ENCODE measurements at regions not wholly inside any gene's neighbourhood (a gene's known extent, or its start where the extent isn't known, plus 50 kb on each side); places are given as distances from the start of the nearest gene placed in this dataset.
A peak's percentile ranks its signal among the peaks of the same experiment; 100 is the strongest.

DNA sequence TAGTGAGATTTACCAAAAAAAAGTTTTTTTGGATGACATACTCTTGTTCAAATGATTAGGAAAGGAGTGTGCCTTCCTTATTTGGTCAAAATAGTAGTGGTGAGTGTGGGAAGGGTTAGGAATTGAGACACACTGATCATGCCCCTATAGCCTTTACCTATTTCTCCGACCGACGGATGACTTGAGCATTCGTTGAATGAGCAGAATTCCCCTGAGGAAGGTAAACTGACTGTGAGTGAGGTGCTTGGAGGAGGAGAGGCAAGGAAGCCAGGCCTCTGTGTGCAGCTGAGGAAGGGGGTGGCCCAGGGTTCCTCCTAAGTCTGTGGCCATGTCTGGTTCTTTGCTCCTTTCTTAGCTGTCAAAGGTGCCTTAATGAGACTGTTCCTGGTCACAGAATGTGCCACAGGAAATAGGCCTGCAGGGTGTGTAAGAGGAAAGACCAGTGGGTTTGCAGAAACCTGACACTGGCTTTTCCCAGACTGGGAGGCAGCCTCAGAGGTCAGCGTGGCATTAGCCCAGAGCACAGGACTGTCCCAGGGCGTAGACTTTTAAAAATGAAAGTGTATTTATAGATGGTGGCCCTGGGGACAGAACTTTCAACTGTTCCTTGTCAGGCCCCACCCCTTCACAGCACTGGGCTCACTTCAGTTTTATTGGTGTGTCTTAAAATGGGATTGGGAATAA, 307.7 kb upstream of the C2CD4B start:
- H3K4me1 ChIP-seq: peaks cover 0 to 83% (median 52%) of the 10 kb centered on the region in 12 donors
- DNase-seq (peak in 4 of 5 donors; percentile 31 to 78 (median 62)), ATAC-seq (peak; percentile 79 to 86 (median 84))
- intact Hi-C loops (cut with DNase I): loop anchor here in 2 of 10 donors (5.0 kb wide), 2 partner anchors 75 to 80 kb away; partner anchors contain the start of gene TLN2 (in 1 of the 2)
- no peaks in the 10 kb centered on the region for H3K27me3 ChIP-seq
- peak overlapping the region in 11 of 12 donors; percentile 17 to 81 (median 64) for H3K27ac ChIP-seq
- TF ChIP-seq, protein P1, sequence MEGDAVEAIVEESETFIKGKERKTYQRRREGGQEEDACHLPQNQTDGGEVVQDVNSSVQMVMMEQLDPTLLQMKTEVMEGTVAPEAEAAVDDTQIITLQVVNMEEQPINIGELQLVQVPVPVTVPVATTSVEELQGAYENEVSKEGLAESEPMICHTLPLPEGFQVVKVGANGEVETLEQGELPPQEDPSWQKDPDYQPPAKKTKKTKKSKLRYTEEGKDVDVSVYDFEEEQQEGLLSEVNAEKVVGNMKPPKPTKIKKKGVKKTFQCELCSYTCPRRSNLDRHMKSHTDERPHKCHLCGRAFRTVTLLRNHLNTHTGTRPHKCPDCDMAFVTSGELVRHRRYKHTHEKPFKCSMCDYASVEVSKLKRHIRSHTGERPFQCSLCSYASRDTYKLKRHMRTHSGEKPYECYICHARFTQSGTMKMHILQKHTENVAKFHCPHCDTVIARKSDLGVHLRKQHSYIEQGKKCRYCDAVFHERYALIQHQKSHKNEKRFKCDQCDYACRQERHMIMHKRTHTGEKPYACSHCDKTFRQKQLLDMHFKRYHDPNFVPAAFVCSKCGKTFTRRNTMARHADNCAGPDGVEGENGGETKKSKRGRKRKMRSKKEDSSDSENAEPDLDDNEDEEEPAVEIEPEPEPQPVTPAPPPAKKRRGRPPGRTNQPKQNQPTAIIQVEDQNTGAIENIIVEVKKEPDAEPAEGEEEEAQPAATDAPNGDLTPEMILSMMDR (IDR thresholded peaks at IDR 0.05): no peak
- TF ChIP-seq POLR2A (IDR thresholded peaks at IDR 0.05): no peak
- no peaks in the 10 kb centered on the region for H3K9me3 ChIP-seq
- H3K36me3 ChIP-seq: no peaks in the 10 kb centered on the region
- 40 to 58% (median 46%) methylated on average over 6 of the region's 6 CpGs for WGBS, 4 donors
- H3K4me3 ChIP-seq: no peak overlapping the region

DNA sequence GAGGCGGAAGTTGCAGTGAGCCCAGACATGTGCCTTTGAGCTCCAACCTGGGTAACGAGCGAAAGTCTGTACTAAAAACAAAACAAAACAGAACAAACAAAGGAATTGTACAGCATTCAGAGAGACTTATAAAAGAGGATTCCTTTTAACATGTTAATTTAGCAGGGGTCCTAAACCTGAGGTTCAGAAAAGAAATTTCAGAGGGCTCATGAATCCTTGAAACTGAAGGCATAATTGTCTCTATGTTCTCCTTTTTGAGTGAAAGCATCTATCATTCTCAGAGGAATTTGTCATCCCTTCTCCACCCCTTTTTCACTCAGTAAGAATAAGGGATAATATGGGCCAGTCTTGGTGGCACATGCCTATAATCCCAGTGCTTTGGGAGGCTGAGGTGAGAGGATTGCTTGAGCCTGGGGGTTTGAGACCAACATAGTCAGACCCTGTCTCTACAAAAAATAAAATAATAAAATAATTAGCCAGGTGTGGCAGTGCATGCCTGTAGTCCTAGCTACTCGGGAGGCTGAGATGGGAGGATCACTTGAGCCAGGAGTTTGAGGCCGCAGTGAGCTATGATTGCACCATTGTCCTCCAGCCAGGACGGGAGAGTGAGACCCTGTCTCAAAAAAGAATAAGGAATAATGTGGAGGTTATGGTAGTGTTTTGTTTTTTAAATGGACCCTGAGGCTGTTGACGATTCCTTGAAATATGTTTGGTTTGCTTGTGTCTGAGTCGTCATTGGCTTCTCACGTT, 309.1 kb upstream of the C2CD4B start:
- TF ChIP-seq, protein P1 (IDR thresholded peaks at IDR 0.05): no peak
- no peak for TF ChIP-seq POLR2A (IDR thresholded peaks at IDR 0.05)
- Histone ChIP-seq H3K9me3 (no peaks in the 10 kb centered on the region), H3K27ac (peak overlapping the region in 5 of 12 donors; percentile 56 to 81 (median 67)), H3K36me3 (no peaks in the 10 kb centered on the region), H3K27me3 (no peaks in the 10 kb centered on the region), H3K4me1 (peaks cover 0 to 84% (median 48%) of the 10 kb centered on the region in 12 donors), H3K4me3 (no peak overlapping the region)
- WGBS, 4 donors: 74 to 83% (median 79%) methylated on average over 9 of the region's 9 CpGs
- intact Hi-C loops (cut with DNase I): loop anchor here in 2 of 10 donors (5.0 kb wide), 2 partner anchors 73 to 82 kb away; partner anchors contain the start of gene TLN2 (in 1 of the 2)
- no peak for ATAC-seq
- DNase-seq: no peak

DNA sequence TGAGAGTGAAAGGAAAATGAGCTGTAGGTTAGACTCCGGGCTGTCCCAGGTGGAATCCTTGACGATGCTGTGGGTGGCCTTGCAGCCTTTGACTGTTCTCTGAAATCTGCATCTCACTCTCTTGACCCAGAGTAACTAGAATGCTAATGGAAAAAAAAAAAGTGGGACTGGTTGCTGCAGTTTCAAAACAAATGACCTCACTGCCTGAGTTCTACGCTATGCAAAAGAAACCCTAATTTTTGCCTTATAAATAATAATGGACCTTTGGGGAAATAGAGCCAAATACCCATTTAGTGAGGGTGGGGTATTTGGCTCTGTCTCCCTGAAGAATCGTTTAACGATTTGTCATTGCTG, 309.7 kb upstream of the C2CD4B start:
- H3K27me3 ChIP-seq: no peaks in the 10 kb centered on the region
- DNase-seq (no peak), ATAC-seq (peak in 1 of 4 donors; percentile 1)
- WGBS, 4 donors: 51 to 67% (median 56%) methylated on average over 5 of the region's 5 CpGs
- H3K9me3 ChIP-seq: no peaks in the 10 kb centered on the region
- TF ChIP-seq POLR2A (IDR thresholded peaks at IDR 0.05): no peak
- TF ChIP-seq, protein P1 (IDR thresholded peaks at IDR 0.05): no peak
- no peaks in the 10 kb centered on the region for H3K36me3 ChIP-seq
- peaks cover 0 to 78% (median 42%) of the 10 kb centered on the region in 12 donors for H3K4me1 ChIP-seq
- intact Hi-C loops (cut with DNase I): loop anchor here in 2 of 10 donors (5.0 kb wide), 2 partner anchors 73 to 82 kb away; partner anchors contain the start of gene TLN2 (in 1 of the 2)
- H3K4me3 ChIP-seq: no peak overlapping the region
- H3K27ac ChIP-seq: peak overlapping the region in 5 of 12 donors; percentile 12 to 67 (median 15)

DNA sequence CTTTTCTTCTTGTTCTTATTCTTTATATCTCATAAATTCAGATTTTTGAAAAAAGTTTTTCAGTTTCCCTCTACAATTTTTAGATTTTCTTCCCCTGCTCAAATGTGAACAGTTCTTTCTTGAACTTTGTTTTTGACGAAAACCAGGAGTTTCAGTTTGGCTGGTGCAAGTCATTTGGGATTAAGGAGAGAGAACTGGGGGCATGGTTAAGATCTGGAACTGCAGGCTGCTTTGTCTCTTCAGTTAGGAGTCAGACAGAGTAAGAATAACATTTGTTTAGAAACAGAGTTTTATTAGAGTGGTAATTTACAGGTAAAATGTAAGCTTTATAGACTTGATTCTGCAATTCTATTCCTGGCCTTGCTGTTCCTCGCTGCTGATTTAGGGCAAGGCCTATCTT, 310.5 kb upstream of the C2CD4B start:
- peaks cover 0 to 70% (median 34%) of the 10 kb centered on the region in 12 donors for H3K4me1 ChIP-seq
- ATAC-seq: no peak
- intact Hi-C loops (cut with DNase I): no loop called here

More for the DNA sequence above, 310.5 kb upstream of the C2CD4B start:
- Histone ChIP-seq H3K36me3 (no peaks in the 10 kb centered on the region), H3K27me3 (no peaks in the 10 kb centered on the region), H3K4me3 (no peak overlapping the region), H3K9me3 (no peaks in the 10 kb centered on the region), H3K27ac (peak overlapping the region in 3 of 12 donors; percentile 12 to 65 (median 15))
- no peak for TF ChIP-seq POLR2A (IDR thresholded peaks at IDR 0.05)
- TF ChIP-seq, protein P1 (IDR thresholded peaks at IDR 0.05): no peak
- DNase-seq: no peak
- 67 to 78% (median 74%) methylated on average over 2 of the region's 2 CpGs for WGBS, 4 donors

Data from heart left ventricle (tissue), 16 donors.